ENCODE measurements at regions not wholly inside any gene's neighbourhood (a gene's known extent, or its start where the extent isn't known, plus 50 kb on each side); places are given as distances from the start of the nearest gene placed in this dataset.

GRCh38 chr4:26020881-26021280, 106.9 kb downstream of the SMIM20 start:
- Histone ChIP-seq H3F3A (ENCODE audit: insufficient read depth, low read length) (no peaks in the 10 kb centered on the region), H3K4me1 (ENCODE audit: insufficient read depth, low read length, severe bottlenecking) (no peaks in the 10 kb centered on the region), H2AFZ (ENCODE audit: low read length) (no peak overlapping the region), H3K9me2 (ENCODE audit: low read depth, low read length) (no peaks in the 10 kb centered on the region), H3K4me3 (ENCODE audit: low read depth, low read length, poor library complexity, severe bottlenecking) (no peak overlapping the region), H3K9ac (ENCODE audit: low read length) (no peak overlapping the region), H3K79me2 (ENCODE audit: insufficient read depth, low read length) (no peaks in the 10 kb centered on the region), H3K9me3 (ENCODE audit: low read length) (no peaks in the 10 kb centered on the region), H3K27me3 (ENCODE audit: insufficient read depth, low read length) (no peaks in the 10 kb centered on the region), H3K36me3 (ENCODE audit: insufficient read depth, low read length) (no peaks in the 10 kb centered on the region), H3K27ac (ENCODE audit: low read depth, low read length, poor library complexity, severe bottlenecking) (no peak overlapping the region), H3K4me2 (ENCODE audit: low read length) (no peak overlapping the region), H4K20me1 (ENCODE audit: insufficient read depth, low read length) (no peaks in the 10 kb centered on the region)
- TF ChIP-seq CTCF (IDR thresholded peaks at IDR 0.05; ENCODE audit: low read length): no peak
- no peak for TF ChIP-seq EZH2 (IDR thresholded peaks at IDR 0.05; ENCODE audit: borderline replicate concordance, low read length)

DNA sequence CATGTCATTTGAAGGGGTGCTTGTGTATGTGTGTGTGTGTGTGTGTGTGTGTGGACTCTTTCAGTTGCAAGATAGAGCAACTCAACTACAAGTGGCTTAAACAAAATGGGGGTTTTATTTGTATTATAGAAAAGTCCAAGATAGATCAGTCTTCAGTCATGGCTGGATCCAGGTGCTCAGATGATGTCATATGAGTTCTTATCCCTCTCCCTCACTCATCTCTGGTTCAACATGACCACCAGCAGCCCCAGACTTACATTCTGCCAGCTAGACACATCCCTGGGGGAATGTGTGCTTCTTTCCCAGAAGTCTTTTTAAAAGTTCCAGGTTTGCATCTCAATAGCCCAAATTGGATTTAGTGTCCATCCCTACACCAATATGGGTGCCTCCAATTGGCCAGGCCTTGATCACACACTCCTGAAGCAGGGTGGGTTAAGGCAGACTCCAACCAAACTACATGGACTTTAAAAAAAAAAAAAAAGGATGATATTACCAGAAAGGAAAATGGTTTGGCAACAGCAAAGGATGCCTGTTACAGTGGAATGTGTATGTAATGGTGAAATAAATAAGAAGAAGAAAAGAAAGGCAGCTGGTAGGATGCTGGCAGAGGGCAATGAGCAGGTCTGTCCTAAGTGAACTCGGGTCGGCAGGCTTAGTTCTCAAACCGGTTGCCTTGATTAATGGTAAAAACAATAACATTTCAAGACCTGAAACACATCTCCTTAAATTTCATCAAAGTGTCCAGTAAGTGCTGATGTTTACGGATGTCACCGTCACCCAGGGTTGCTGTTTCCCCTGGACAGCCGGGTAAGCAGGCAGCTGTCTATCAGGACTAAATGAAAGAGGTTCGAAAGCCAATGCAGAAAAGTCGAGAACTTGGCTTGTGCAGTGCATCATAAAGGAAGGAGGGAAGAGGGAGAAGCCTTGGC, 107.7 kb downstream of the SMIM20 start:
- Histone ChIP-seq H3K9ac (ENCODE audit: low read length) (no peak overlapping the region), H3K4me2 (ENCODE audit: low read length) (no peak overlapping the region), H2AFZ (ENCODE audit: low read length) (no peak overlapping the region), H3K79me2 (ENCODE audit: insufficient read depth, low read length) (no peaks in the 10 kb centered on the region), H3F3A (ENCODE audit: insufficient read depth, low read length) (no peaks in the 10 kb centered on the region), H3K9me2 (ENCODE audit: low read depth, low read length) (no peaks in the 10 kb centered on the region), H3K36me3 (ENCODE audit: insufficient read depth, low read length) (no peaks in the 10 kb centered on the region), H3K4me1 (ENCODE audit: insufficient read depth, low read length, severe bottlenecking) (no peaks in the 10 kb centered on the region), H3K27me3 (ENCODE audit: insufficient read depth, low read length) (no peaks in the 10 kb centered on the region), H3K4me3 (ENCODE audit: low read depth, low read length, poor library complexity, severe bottlenecking) (no peak overlapping the region), H4K20me1 (ENCODE audit: insufficient read depth, low read length) (no peaks in the 10 kb centered on the region), H3K27ac (ENCODE audit: low read depth, low read length, poor library complexity, severe bottlenecking) (no peak overlapping the region), H3K9me3 (ENCODE audit: low read length) (no peaks in the 10 kb centered on the region)
- TF ChIP-seq CTCF (IDR thresholded peaks at IDR 0.05; ENCODE audit: low read length): no peak
- TF ChIP-seq EZH2 (IDR thresholded peaks at IDR 0.05; ENCODE audit: borderline replicate concordance, low read length): no peak

DNA sequence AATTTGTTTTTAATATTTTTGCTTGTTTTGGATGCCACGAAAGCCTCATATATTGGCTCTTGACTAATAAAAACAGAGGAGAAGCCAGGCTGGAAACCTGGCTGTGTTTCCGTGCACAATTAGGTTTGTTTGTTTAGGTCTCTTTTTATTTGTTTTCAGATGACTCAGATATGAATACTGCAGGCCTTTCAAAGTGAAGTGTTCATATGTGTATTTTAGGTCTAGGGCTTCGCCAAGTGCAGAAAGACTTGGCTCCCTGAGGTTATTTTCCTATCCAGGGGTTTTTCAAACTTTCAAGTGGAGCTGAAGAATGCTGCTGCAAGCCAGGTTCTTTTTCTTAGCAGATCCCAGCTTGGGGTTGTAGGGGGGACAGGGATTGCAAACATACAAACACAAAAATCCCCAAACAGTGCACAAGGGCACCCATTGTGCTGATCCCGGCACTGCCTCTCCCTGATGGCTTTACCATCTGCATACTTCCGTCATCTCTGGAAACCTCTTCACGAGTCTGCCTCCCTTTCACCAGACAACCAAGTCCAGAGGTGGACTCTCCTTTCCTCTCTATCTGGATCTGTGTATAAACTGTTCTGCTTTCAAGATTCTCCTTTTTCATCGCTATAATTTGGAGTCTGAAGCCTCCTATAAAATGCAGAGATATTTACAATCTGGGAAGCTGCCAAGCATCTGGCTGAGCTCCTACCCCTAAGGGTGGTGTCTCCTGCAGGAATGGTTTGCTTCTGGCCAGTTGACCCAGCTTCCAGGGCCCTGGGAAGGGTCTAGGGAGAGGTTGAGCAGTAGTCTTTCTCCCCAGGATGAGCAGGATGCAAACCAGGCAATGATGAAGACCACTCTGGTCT, 108.6 kb downstream of the SMIM20 start:
- no peaks in the 10 kb centered on the region for H3K9me3 ChIP-seq (ENCODE audit: low read length)
- H2AFZ ChIP-seq (ENCODE audit: low read length): no peak overlapping the region
- TF ChIP-seq EZH2 (IDR thresholded peaks at IDR 0.05; ENCODE audit: borderline replicate concordance, low read length): no peak
- no peak for TF ChIP-seq CTCF (IDR thresholded peaks at IDR 0.05; ENCODE audit: low read length)
- no peak overlapping the region for H3K9ac ChIP-seq (ENCODE audit: low read length)
- H3F3A ChIP-seq (ENCODE audit: insufficient read depth, low read length): no peaks in the 10 kb centered on the region
- H3K79me2 ChIP-seq (ENCODE audit: insufficient read depth, low read length): no peaks in the 10 kb centered on the region
- no peak overlapping the region for H3K27ac ChIP-seq (ENCODE audit: low read depth, low read length, poor library complexity, severe bottlenecking)
- no peaks in the 10 kb centered on the region for H3K4me1 ChIP-seq (ENCODE audit: insufficient read depth, low read length, severe bottlenecking)
- H3K4me3 ChIP-seq (ENCODE audit: low read depth, low read length, poor library complexity, severe bottlenecking): no peak overlapping the region
- H4K20me1 ChIP-seq (ENCODE audit: insufficient read depth, low read length): no peaks in the 10 kb centered on the region
- no peaks in the 10 kb centered on the region for H3K27me3 ChIP-seq (ENCODE audit: insufficient read depth, low read length)
- no peaks in the 10 kb centered on the region for H3K9me2 ChIP-seq (ENCODE audit: low read depth, low read length)
- H3K4me2 ChIP-seq (ENCODE audit: low read length): no peak overlapping the region
- H3K36me3 ChIP-seq (ENCODE audit: insufficient read depth, low read length): no peaks in the 10 kb centered on the region

Data from OCI-LY1 (cell line).